Gastrocnemius medialis (tissue), 4 donors: ENCODE measurements at regions not wholly inside any gene's neighbourhood (a gene's known extent, or its start where the extent isn't known, plus 50 kb on each side); places are given as distances from the start of the nearest gene placed in this dataset.

ENCODE experiments used
- POLR2A ChIP-seq, 2 donors: fragments of 450-650 bp; IDR thresholded peaks; one replicate each; pipeline ENCODE4 v1.6.1; 2017; ENCODE audit warnings: antibody characterized with exemption in 2 of 2, mild to moderate bottlenecking in 2 of 2, moderate library complexity in 2 of 2
- TF ChIP-seq, protein P1 (sequence below), 5 experiments: fragments of 450-650 bp in 3 of 5; fragments of 200-600 bp in 2 of 5; sonication (generic) in 2 of 5; IDR thresholded peaks in 4 of 5; conservative IDR thresholded peaks in 1 of 5; 1 replicate in 4 of 5; 2 replicates in 1 of 5; pipeline ENCODE4 v1.5.1; 2016 to 2019; ENCODE audit warnings: antibody characterized with exemption in 5 of 5, mild to moderate bottlenecking in 3 of 5, moderate library complexity in 3 of 5

- TF ChIP-seq, protein P1, sequence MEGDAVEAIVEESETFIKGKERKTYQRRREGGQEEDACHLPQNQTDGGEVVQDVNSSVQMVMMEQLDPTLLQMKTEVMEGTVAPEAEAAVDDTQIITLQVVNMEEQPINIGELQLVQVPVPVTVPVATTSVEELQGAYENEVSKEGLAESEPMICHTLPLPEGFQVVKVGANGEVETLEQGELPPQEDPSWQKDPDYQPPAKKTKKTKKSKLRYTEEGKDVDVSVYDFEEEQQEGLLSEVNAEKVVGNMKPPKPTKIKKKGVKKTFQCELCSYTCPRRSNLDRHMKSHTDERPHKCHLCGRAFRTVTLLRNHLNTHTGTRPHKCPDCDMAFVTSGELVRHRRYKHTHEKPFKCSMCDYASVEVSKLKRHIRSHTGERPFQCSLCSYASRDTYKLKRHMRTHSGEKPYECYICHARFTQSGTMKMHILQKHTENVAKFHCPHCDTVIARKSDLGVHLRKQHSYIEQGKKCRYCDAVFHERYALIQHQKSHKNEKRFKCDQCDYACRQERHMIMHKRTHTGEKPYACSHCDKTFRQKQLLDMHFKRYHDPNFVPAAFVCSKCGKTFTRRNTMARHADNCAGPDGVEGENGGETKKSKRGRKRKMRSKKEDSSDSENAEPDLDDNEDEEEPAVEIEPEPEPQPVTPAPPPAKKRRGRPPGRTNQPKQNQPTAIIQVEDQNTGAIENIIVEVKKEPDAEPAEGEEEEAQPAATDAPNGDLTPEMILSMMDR (IDR thresholded peaks at IDR 0.05 in 4 of 5, conservative IDR thresholded peaks at IDR 0.05 in 1 of 5) = no peak
- no peak for TF ChIP-seq POLR2A (IDR thresholded peaks at IDR 0.05)
Measured at GRCh38 chr9:87035879-87036278, 88.6 kb upstream of the GAS1 start.
